Loucy (cell line): ENCODE measurements at regions not wholly inside any gene's neighbourhood (a gene's known extent, or its start where the extent isn't known, plus 50 kb on each side); places are given as distances from the start of the nearest gene placed in this dataset.

Experiments used
- CTCF ChIP-seq: fragments of 200-600 bp; sonication (generic); conservative IDR thresholded peaks from 2 replicates; pipeline ENCODE4 v1.5.1; 2014; ENCODE audit warnings: mild to moderate bottlenecking, antibody characterized with exemption, low read length
- EZH2phosphoT487 ChIP-seq: fragments of 200-600 bp; IDR thresholded peaks from 2 replicates; pipeline ENCODE4 v1.6.1; 2018; ENCODE audit warnings: antibody characterized with exemption, mild to moderate bottlenecking, moderate library complexity, borderline replicate concordance

DNA sequence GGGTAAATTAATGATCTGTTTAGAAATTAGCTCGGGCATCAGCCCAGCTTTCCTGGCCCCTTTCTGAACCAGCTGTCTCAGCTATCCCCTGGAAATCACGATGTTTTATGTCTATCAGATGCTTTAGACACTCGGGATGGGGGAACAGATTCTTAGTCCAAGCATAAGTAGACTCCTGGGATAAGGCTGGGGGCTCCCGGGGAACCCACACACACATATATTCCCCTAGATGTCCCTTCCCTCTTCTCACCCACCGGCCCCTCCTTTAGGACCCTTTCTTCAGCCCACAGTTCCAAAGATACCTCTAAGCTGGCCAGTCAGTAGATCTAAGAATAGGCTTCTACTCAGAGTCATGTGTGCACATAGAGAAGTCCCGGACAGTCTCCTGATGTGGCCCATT is 151.5 kb upstream of the COPS8 start:
- TF ChIP-seq CTCF = no peak
- TF ChIP-seq EZH2phosphoT487 = no peak
